Stimulated activated memory B cell treated with anti-CD40 and anti-IgM and Interleukin-4, amounts not matched to agents 10 μg/mL and 1 μg/mL and 100 μg/mL, for 72 hours (primary cell): ENCODE measurements at regions not wholly inside any gene's neighbourhood (a gene's known extent, or its start where the extent isn't known, plus 50 kb on each side); places are given as distances from the start of the nearest gene placed in this dataset.

ENCODE experiments used
- ATAC-seq: fragments of 150-1000 bp; cut with Tn5 transposase; 2 replicates; pipeline ENCODE4 v1.10.0; 2021
- H3K27ac Mint-ChIP-seq: one replicate; pipeline ENCODE4 v1.8.0; 2022; ENCODE audit warnings: mild to moderate bottlenecking, mixed read lengths
- H3K27me3 Mint-ChIP-seq: one replicate; pipeline ENCODE4 v1.8.0; 2022; ENCODE audit warnings: mixed read lengths
- H3K36me3 Mint-ChIP-seq: one replicate; pipeline ENCODE4 v1.8.0; 2022; ENCODE audit warnings: mixed read lengths
- H3K4me1 Mint-ChIP-seq: one replicate; pipeline ENCODE4 v1.8.0; 2022; ENCODE audit warnings: mixed read lengths
- H3K4me3 Mint-ChIP-seq: one replicate; pipeline ENCODE4 v1.8.0; 2022; ENCODE audit warnings: mild to moderate bottlenecking, moderate library complexity, mixed read lengths
- H3K9me3 Mint-ChIP-seq: one replicate; pipeline ENCODE4 v1.8.0; 2022; ENCODE audit warnings: mixed read lengths

GRCh38 chr2:21633466-21633865, 509.7 kb downstream of the TDRD15 start:
- no peaks in the 10 kb centered on the region for H3K36me3 Mint-ChIP-seq
- no peaks in the 10 kb centered on the region for H3K9me3 Mint-ChIP-seq
- H3K4me3 Mint-ChIP-seq: no peak overlapping the region
- no peaks in the 10 kb centered on the region for H3K4me1 Mint-ChIP-seq
- no peak overlapping the region for H3K27ac Mint-ChIP-seq
- H3K27me3 Mint-ChIP-seq: no peaks in the 10 kb centered on the region
- ATAC-seq: no peak

- Mint-ChIP-seq H3K36me3 (no peaks in the 10 kb centered on the region), H3K27me3 (no peaks in the 10 kb centered on the region), H3K4me1 (no peaks in the 10 kb centered on the region), H3K9me3 (no peaks in the 10 kb centered on the region), H3K4me3 (no peak overlapping the region), H3K27ac (no peak overlapping the region)
- ATAC-seq: no peak
Measured at GRCh38 chr2:21633911-21634310, 510.1 kb downstream of the TDRD15 start.

- H3K27me3 Mint-ChIP-seq: no peaks in the 10 kb centered on the region
- H3K27ac Mint-ChIP-seq: no peak overlapping the region
- no peak for ATAC-seq
- H3K4me3 Mint-ChIP-seq: no peak overlapping the region
- H3K36me3 Mint-ChIP-seq: no peaks in the 10 kb centered on the region
- no peaks in the 10 kb centered on the region for H3K9me3 Mint-ChIP-seq
- H3K4me1 Mint-ChIP-seq: no peaks in the 10 kb centered on the region
Measured at GRCh38 chr2:21640046-21640445, 516.3 kb downstream of the TDRD15 start.

GRCh38 chr2:21642647-21643046, 518.9 kb downstream of the TDRD15 start:
- no peaks in the 10 kb centered on the region for H3K27me3 Mint-ChIP-seq
- no peak for ATAC-seq
- no peak overlapping the region for H3K27ac Mint-ChIP-seq
- no peak overlapping the region for H3K4me3 Mint-ChIP-seq
- no peaks in the 10 kb centered on the region for H3K36me3 Mint-ChIP-seq
- H3K4me1 Mint-ChIP-seq: no peaks in the 10 kb centered on the region
- H3K9me3 Mint-ChIP-seq: no peaks in the 10 kb centered on the region

- no peaks in the 10 kb centered on the region for H3K4me1 Mint-ChIP-seq
- H3K27me3 Mint-ChIP-seq: no peaks in the 10 kb centered on the region
- ATAC-seq: no peak
- H3K36me3 Mint-ChIP-seq: no peaks in the 10 kb centered on the region
- H3K9me3 Mint-ChIP-seq: no peaks in the 10 kb centered on the region
- no peak overlapping the region for H3K27ac Mint-ChIP-seq
- H3K4me3 Mint-ChIP-seq: no peak overlapping the region
Measured at GRCh38 chr2:21643180-21643579, 519.4 kb downstream of the TDRD15 start.

- H3K27ac Mint-ChIP-seq: no peak overlapping the region
- no peak for ATAC-seq
- no peaks in the 10 kb centered on the region for H3K9me3 Mint-ChIP-seq
- H3K4me1 Mint-ChIP-seq: no peaks in the 10 kb centered on the region
- no peaks in the 10 kb centered on the region for H3K36me3 Mint-ChIP-seq
- H3K4me3 Mint-ChIP-seq: no peak overlapping the region
- no peaks in the 10 kb centered on the region for H3K27me3 Mint-ChIP-seq
Measured at GRCh38 chr2:21644266-21644665, 520.5 kb downstream of the TDRD15 start.

GRCh38 chr2:21646345-21646744, 522.6 kb downstream of the TDRD15 start:
- no peaks in the 10 kb centered on the region for H3K27me3 Mint-ChIP-seq
- H3K4me3 Mint-ChIP-seq: no peak overlapping the region
- no peak overlapping the region for H3K27ac Mint-ChIP-seq
- H3K9me3 Mint-ChIP-seq: no peaks in the 10 kb centered on the region
- no peaks in the 10 kb centered on the region for H3K36me3 Mint-ChIP-seq
- no peaks in the 10 kb centered on the region for H3K4me1 Mint-ChIP-seq
- ATAC-seq: no peak

GRCh38 chr2:21650569-21650968, 526.8 kb downstream of the TDRD15 start:
- Mint-ChIP-seq H3K4me1 (no peaks in the 10 kb centered on the region), H3K27ac (no peak overlapping the region), H3K36me3 (no peaks in the 10 kb centered on the region), H3K4me3 (no peak overlapping the region), H3K27me3 (no peaks in the 10 kb centered on the region), H3K9me3 (no peaks in the 10 kb centered on the region)
- ATAC-seq: no peak

GRCh38 chr2:21655136-21655535, 531.4 kb downstream of the TDRD15 start:
- Mint-ChIP-seq H3K4me1 (no peaks in the 10 kb centered on the region), H3K9me3 (peaks cover 3% of the 10 kb centered on the region), H3K27me3 (no peaks in the 10 kb centered on the region), H3K4me3 (no peak overlapping the region), H3K27ac (no peak overlapping the region), H3K36me3 (no peaks in the 10 kb centered on the region)
- ATAC-seq: no peak

GRCh38 chr2:21656330-21657075, 532.7 kb downstream of the TDRD15 start:
- no peaks in the 10 kb centered on the region for H3K27me3 Mint-ChIP-seq
- no peaks in the 10 kb centered on the region for H3K36me3 Mint-ChIP-seq
- H3K9me3 Mint-ChIP-seq: peaks cover 8% of the 10 kb centered on the region
- no peak overlapping the region for H3K27ac Mint-ChIP-seq
- no peak overlapping the region for H3K4me3 Mint-ChIP-seq
- no peak for ATAC-seq
- no peaks in the 10 kb centered on the region for H3K4me1 Mint-ChIP-seq

GRCh38 chr2:21657445-21657844, 533.7 kb downstream of the TDRD15 start:
- Mint-ChIP-seq H3K9me3 (peaks cover 8% of the 10 kb centered on the region), H3K4me3 (no peak overlapping the region), H3K27me3 (no peaks in the 10 kb centered on the region), H3K27ac (no peak overlapping the region), H3K4me1 (no peaks in the 10 kb centered on the region), H3K36me3 (no peaks in the 10 kb centered on the region)
- ATAC-seq: no peak

GRCh38 chr2:21658269-21658668, 534.5 kb downstream of the TDRD15 start:
- Mint-ChIP-seq H3K27me3 (no peaks in the 10 kb centered on the region), H3K27ac (no peak overlapping the region), H3K9me3 (peaks cover 8% of the 10 kb centered on the region), H3K4me3 (no peak overlapping the region), H3K4me1 (no peaks in the 10 kb centered on the region), H3K36me3 (no peaks in the 10 kb centered on the region)
- ATAC-seq: no peak

- no peak overlapping the region for H3K27ac Mint-ChIP-seq
- no peak overlapping the region for H3K4me3 Mint-ChIP-seq
- no peaks in the 10 kb centered on the region for H3K4me1 Mint-ChIP-seq
Measured at GRCh38 chr2:21658907-21659477, 535.2 kb downstream of the TDRD15 start.

GRCh38 chr2:21664083-21664482, 540.3 kb downstream of the TDRD15 start:
- Mint-ChIP-seq H3K36me3 (no peaks in the 10 kb centered on the region), H3K9me3 (peaks cover 13% of the 10 kb centered on the region), H3K27ac (no peak overlapping the region), H3K4me1 (no peaks in the 10 kb centered on the region), H3K4me3 (no peak overlapping the region), H3K27me3 (no peaks in the 10 kb centered on the region)
- no peak for ATAC-seq

More at GRCh38 chr2:21658907-21659477, 535.2 kb downstream of the TDRD15 start:
- ATAC-seq: no peak
- H3K36me3 Mint-ChIP-seq: no peaks in the 10 kb centered on the region
- H3K27me3 Mint-ChIP-seq: no peaks in the 10 kb centered on the region
- peaks cover 8% of the 10 kb centered on the region for H3K9me3 Mint-ChIP-seq

GRCh38 chr2:21667638-21668037, 543.9 kb downstream of the TDRD15 start:
- Mint-ChIP-seq H3K9me3 (peaks cover 5% of the 10 kb centered on the region), H3K27ac (no peak overlapping the region), H3K36me3 (no peaks in the 10 kb centered on the region), H3K4me1 (no peaks in the 10 kb centered on the region), H3K27me3 (no peaks in the 10 kb centered on the region), H3K4me3 (no peak overlapping the region)
- ATAC-seq: no peak

GRCh38 chr2:21668078-21668710, 544.4 kb downstream of the TDRD15 start:
- Mint-ChIP-seq H3K4me1 (no peaks in the 10 kb centered on the region), H3K27me3 (no peaks in the 10 kb centered on the region), H3K36me3 (no peaks in the 10 kb centered on the region), H3K27ac (no peak overlapping the region), H3K4me3 (no peak overlapping the region), H3K9me3 (peaks cover 5% of the 10 kb centered on the region)
- no peak for ATAC-seq
